GM12878 (cell line): ENCODE measurements at regions not wholly inside any gene's neighbourhood (a gene's known extent, or its start where the extent isn't known, plus 50 kb on each side); places are given as distances from the start of the nearest gene placed in this dataset.

Experiments used
- ATAC-seq: fragments of 200-7000 bp; cut with Tn5 transposase; 3 replicates; pipeline ENCODE4 v1.9.1; 2020; ENCODE audit warnings: mild to moderate bottlenecking, moderate library complexity
- BruUV-seq: library from RNA; stranded (reverse); fragments of 400-500 nt; replicated peaks from 2 replicates; lab custom pipeline; 2021; lab: Mats Ljungman, UMichigan
- CTCF ChIA-PET: fragments of 300-600 bp; sonication (Branson Sonifier 250); formaldehyde crosslinking; extraction: SDS; loops from one replicate; lab custom pipeline; 2021; ENCODE audit warnings: inconsistent platforms; lab: Yijun Ruan, JAX
- POLR2A ChIA-PET: fragments of 350-600 bp; formaldehyde crosslinking; extraction: SDS; loops from one replicate; lab custom pipeline; 2021; ENCODE audit warnings: inconsistent platforms; lab: Charles Lee
- RAD21 ChIA-PET: fragments of 300-600 bp; sonication (Branson Sonifier 250); formaldehyde crosslinking; loops from one replicate; lab custom pipeline; 2023; ENCODE audit warnings: antibody characterized with exemption; ENCODE audit not compliant: unreplicated experiment; lab: Charles Lee
- SMC1A ChIA-PET: fragments of 300-600 bp; sonication (Branson Sonifier 250); formaldehyde crosslinking; loops from one replicate; lab custom pipeline; 2023; ENCODE audit not compliant: unreplicated experiment, uncharacterized antibody; lab: Charles Lee
- DNase-seq: peaks from one replicate; pipeline ENCODE4 v3.0.0-alpha.2; 2011; ENCODE audit warnings: low read depth, low spot score
- FAIRE-seq: peaks from 3 replicates; lab custom pipeline; 2011; peaks lifted over from hg19 to GRCh38; lab: Jason Lieb, UNC
- H2AFZ ChIP-seq: 2 replicates; pipeline ENCODE4 v1.6.0; 2011; ENCODE audit warnings: low read depth, low read length, control low read depth; ENCODE audit not compliant: control insufficient read depth
- H3K27ac ChIP-seq: 2 replicates; pipeline ENCODE4 v1.5.1; 2011; ENCODE audit warnings: control low read depth; ENCODE audit not compliant: control insufficient read depth, insufficient read depth
- H3K27me3 ChIP-seq, 2 experiments: replicated peaks in 1 of 2; 2 replicates each; pipeline versions ENCODE4 v1.6.0 to v1.6.1; 2011; ENCODE audit warnings: low read length in 1 of 2; ENCODE audit not compliant: control insufficient read depth in 2 of 2, insufficient read depth in 2 of 2
- H3K36me3 ChIP-seq, 2 experiments: 2 replicates each; pipeline ENCODE4 v1.5.1; 2011; ENCODE audit warnings: low read length in 1 of 2; ENCODE audit not compliant: control insufficient read depth in 2 of 2, insufficient read depth in 2 of 2
- H3K4me1 ChIP-seq: 2 replicates; pipeline ENCODE4 v1.6.1; 2011; ENCODE audit warnings: mild to moderate bottlenecking, low read length, moderate library complexity, mixed read lengths; ENCODE audit not compliant: control insufficient read depth, insufficient read depth
- H3K4me2 ChIP-seq: 2 replicates; pipeline ENCODE4 v1.6.0; 2011; ENCODE audit warnings: control low read depth; ENCODE audit not compliant: control insufficient read depth, insufficient read depth
- H3K4me3 ChIP-seq: fragments of 200-600 bp; sonication (generic); 2 replicates; pipeline ENCODE4 v1.5.1; 2016
- H3K79me2 ChIP-seq: 2 replicates; pipeline ENCODE4 v1.6.0; 2011; ENCODE audit warnings: low read length; ENCODE audit not compliant: control insufficient read depth, insufficient read depth
- H3K9ac ChIP-seq: 2 replicates; pipeline ENCODE4 v1.8.0; 2011; ENCODE audit warnings: low read length, control low read depth, mixed read lengths; ENCODE audit not compliant: control insufficient read depth, insufficient read depth
- H3K9me3 ChIP-seq: replicated peaks from 3 replicates; pipeline ENCODE4 v1.5.1; 2011; ENCODE audit warnings: mild to moderate bottlenecking, low read length; ENCODE audit not compliant: control insufficient read depth, insufficient read depth
- H4K20me1 ChIP-seq: 2 replicates; pipeline ENCODE4 v1.6.0; 2011; ENCODE audit not compliant: control insufficient read depth, insufficient read depth
- ATF7 ChIP-seq: fragments of 450-650 bp; IDR thresholded peaks from 2 replicates; pipeline ENCODE4 v1.6.1; 2016; ENCODE audit warnings: low read depth, mild to moderate bottlenecking
- CHD1 ChIP-seq: IDR thresholded peaks from 2 replicates; pipeline ENCODE4 v1.6.1; 2012; ENCODE audit warnings: low read depth, low read length, improper control_type of control experiment
- HCFC1 ChIP-seq: fragments of 150-350 bp; IDR thresholded peaks from 2 replicates; pipeline ENCODE4 v1.6.1; 2014; ENCODE audit warnings: low read length
- LARP7 ChIP-seq: fragments of 450-650 bp; IDR thresholded peaks from 2 replicates; pipeline ENCODE4 v1.6.1; 2017; ENCODE audit warnings: mild to moderate bottlenecking
- MEF2B ChIP-seq: fragments of 450-650 bp; IDR thresholded peaks from 2 replicates; pipeline ENCODE4 v1.6.1; 2018; ENCODE audit warnings: mild to moderate bottlenecking, moderate library complexity; ENCODE audit not compliant: partially characterized antibody, poor library complexity, severe bottlenecking
- POU2F2 ChIP-seq: IDR thresholded peaks from 3 replicates; pipeline ENCODE4 v1.6.1; 2011; ENCODE audit warnings: low read depth, mild to moderate bottlenecking, low read length, borderline replicate concordance
- SIN3A ChIP-seq: IDR thresholded peaks from 2 replicates; pipeline ENCODE4 v1.6.1; 2012; ENCODE audit warnings: low read depth, low read length, improper control_type of control experiment
- SMARCA5 ChIP-seq: fragments of 450-650 bp; IDR thresholded peaks from 2 replicates; pipeline ENCODE4 v1.6.1; 2017; ENCODE audit warnings: mild to moderate bottlenecking
- SP1 ChIP-seq: IDR thresholded peaks from one replicate; pipeline ENCODE4 v1.6.1; 2011; ENCODE audit warnings: low read depth, low read length
- SREBF1 ChIP-seq: IDR thresholded peaks from 2 replicates; pipeline ENCODE4 v1.6.1; 2012; ENCODE audit warnings: mild to moderate bottlenecking, low read length
- TCF3 ChIP-seq: IDR thresholded peaks from 2 replicates; pipeline ENCODE4 v1.6.1; 2012; ENCODE audit warnings: low read depth, mild to moderate bottlenecking, low read length, borderline replicate concordance; ENCODE audit not compliant: insufficient read depth
- WGBS: methylation state at CpG from one replicate; pipeline ENCODE4 v1.1.6; 2016; ENCODE audit warnings: low lambda C conversion rate; ENCODE audit not compliant: insufficient replicate concordance, insufficient coverage; ENCODE audit errors: missing lambda C conversion rate; 5-methylcytosine and 5-hydroxymethylcytosine counted together
- in situ Hi-C: fragments of 300-500 bp; cut with MboI; formaldehyde crosslinking; loops from 9 replicates; pipeline ENCODE4 v1.14.3; 2018; ENCODE audit warnings: mixed read lengths
- intact Hi-C: fragments of 100-400 bp; cut with micrococcal nuclease; formaldehyde crosslinking; loops from one replicate; pipeline ENCODE4 v1.14.2; 2022; ENCODE audit not compliant: unreplicated experiment
- TF ChIP-seq, protein P1 (sequence below): IDR thresholded peaks from 2 replicates; pipeline ENCODE4 v1.6.1; 2012; ENCODE audit warnings: improper control_type of control experiment, low read depth, low read length; ENCODE audit not compliant: insufficient replicate concordance
- TF ChIP-seq, protein P2 (sequence below): fragments of 450-650 bp; IDR thresholded peaks from 2 replicates; pipeline ENCODE4 v1.6.1; 2016; ENCODE audit warnings: mild to moderate bottlenecking
- TF ChIP-seq, protein P3 (sequence below): fragments of 150-350 bp; IDR thresholded peaks from 2 replicates; pipeline ENCODE4 v1.6.1; 2016; ENCODE audit warnings: low read depth, low read length

DNA sequence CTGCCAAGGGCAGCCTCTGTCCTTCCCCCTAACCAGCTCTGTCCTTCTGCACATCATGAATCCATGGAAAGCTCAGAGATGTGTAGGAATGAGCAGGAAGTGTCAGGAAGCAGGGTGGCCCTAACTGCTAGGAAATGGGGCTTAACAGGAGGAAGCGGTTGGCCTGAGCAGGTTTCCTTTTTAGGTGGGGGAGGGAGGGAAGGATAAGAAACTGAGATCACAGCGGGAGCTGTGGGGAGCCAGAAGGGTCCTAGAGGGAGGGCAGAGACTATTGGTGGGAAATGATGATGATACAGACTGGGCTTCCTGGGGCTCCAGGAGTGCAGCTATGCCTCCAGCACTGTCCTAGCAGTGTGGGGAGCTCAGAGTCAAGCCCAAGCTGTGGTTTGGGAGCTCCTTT lies 182.0 kb downstream of the SH3BP4 start:
- ChIA-PET RAD21 (interaction anchor here (0.9 kb wide), 1 partner anchor 460 kb away, joined by 4 read pairs; no protein-coding TSS in a partner anchor), CTCF (interaction anchor here (0.6 to 6.7 kb wide), 3 partner anchors 367 to 1245 kb away, joined by 3 to 29 read pairs (median 5); no protein-coding TSS in a partner anchor), SMC1A (no interaction called here), POLR2A (no interaction called here)
- no peaks in the 10 kb centered on the region for H3K9me3 ChIP-seq
- no peak overlapping the region for H3K4me2 ChIP-seq
- BruUV-seq = no TSS peak
- no peak overlapping the region for H2AFZ ChIP-seq
- H4K20me1 ChIP-seq = no peaks in the 10 kb centered on the region
- no peaks in the 10 kb centered on the region for H3K27me3 ChIP-seq
- H3K4me1 ChIP-seq = no peaks in the 10 kb centered on the region
- WGBS = 21% methylated on average over 2 of the region's 2 CpGs
- FAIRE-seq (no peak), DNase-seq (no peak), ATAC-seq (no peak)
- no peak overlapping the region for H3K4me3 ChIP-seq
- intact Hi-C loops (no loop called here), in situ Hi-C loops (loop anchor here (10.0 kb wide), 1 partner anchor 611 kb away; no protein-coding TSS in a partner anchor)
- no peak overlapping the region for H3K27ac ChIP-seq
- no peak overlapping the region for H3K9ac ChIP-seq
- H3K79me2 ChIP-seq = no peaks in the 10 kb centered on the region
- H3K36me3 ChIP-seq = no peaks in the 10 kb centered on the region
- TF ChIP-seq TCF3 (no peak), HCFC1 (no peak), MEF2B (no peak), SIN3A (no peak), SMARCA5 (no peak), SP1 (no peak), LARP7 (no peak), SREBF1 (no peak), CHD1 (no peak), POU2F2 (no peak), ATF7 (no peak)
- TF ChIP-seq, protein P1, sequence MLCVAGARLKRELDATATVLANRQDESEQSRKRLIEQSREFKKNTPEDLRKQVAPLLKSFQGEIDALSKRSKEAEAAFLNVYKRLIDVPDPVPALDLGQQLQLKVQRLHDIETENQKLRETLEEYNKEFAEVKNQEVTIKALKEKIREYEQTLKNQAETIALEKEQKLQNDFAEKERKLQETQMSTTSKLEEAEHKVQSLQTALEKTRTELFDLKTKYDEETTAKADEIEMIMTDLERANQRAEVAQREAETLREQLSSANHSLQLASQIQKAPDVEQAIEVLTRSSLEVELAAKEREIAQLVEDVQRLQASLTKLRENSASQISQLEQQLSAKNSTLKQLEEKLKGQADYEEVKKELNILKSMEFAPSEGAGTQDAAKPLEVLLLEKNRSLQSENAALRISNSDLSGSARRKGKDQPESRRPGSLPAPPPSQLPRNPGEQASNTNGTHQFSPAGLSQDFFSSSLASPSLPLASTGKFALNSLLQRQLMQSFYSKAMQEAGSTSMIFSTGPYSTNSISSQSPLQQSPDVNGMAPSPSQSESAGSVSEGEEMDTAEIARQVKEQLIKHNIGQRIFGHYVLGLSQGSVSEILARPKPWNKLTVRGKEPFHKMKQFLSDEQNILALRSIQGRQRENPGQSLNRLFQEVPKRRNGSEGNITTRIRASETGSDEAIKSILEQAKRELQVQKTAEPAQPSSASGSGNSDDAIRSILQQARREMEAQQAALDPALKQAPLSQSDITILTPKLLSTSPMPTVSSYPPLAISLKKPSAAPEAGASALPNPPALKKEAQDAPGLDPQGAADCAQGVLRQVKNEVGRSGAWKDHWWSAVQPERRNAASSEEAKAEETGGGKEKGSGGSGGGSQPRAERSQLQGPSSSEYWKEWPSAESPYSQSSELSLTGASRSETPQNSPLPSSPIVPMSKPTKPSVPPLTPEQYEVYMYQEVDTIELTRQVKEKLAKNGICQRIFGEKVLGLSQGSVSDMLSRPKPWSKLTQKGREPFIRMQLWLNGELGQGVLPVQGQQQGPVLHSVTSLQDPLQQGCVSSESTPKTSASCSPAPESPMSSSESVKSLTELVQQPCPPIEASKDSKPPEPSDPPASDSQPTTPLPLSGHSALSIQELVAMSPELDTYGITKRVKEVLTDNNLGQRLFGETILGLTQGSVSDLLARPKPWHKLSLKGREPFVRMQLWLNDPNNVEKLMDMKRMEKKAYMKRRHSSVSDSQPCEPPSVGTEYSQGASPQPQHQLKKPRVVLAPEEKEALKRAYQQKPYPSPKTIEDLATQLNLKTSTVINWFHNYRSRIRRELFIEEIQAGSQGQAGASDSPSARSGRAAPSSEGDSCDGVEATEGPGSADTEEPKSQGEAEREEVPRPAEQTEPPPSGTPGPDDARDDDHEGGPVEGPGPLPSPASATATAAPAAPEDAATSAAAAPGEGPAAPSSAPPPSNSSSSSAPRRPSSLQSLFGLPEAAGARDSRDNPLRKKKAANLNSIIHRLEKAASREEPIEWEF = no peak
- TF ChIP-seq, protein P2, sequence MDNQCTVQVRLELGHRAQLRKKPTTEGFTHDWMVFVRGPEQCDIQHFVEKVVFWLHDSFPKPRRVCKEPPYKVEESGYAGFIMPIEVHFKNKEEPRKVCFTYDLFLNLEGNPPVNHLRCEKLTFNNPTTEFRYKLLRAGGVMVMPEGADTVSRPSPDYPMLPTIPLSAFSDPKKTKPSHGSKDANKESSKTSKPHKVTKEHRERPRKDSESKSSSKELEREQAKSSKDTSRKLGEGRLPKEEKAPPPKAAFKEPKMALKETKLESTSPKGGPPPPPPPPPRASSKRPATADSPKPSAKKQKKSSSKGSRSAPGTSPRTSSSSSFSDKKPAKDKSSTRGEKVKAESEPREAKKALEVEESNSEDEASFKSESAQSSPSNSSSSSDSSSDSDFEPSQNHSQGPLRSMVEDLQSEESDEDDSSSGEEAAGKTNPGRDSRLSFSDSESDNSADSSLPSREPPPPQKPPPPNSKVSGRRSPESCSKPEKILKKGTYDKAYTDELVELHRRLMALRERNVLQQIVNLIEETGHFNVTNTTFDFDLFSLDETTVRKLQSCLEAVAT = no peak
- TF ChIP-seq, protein P3, sequence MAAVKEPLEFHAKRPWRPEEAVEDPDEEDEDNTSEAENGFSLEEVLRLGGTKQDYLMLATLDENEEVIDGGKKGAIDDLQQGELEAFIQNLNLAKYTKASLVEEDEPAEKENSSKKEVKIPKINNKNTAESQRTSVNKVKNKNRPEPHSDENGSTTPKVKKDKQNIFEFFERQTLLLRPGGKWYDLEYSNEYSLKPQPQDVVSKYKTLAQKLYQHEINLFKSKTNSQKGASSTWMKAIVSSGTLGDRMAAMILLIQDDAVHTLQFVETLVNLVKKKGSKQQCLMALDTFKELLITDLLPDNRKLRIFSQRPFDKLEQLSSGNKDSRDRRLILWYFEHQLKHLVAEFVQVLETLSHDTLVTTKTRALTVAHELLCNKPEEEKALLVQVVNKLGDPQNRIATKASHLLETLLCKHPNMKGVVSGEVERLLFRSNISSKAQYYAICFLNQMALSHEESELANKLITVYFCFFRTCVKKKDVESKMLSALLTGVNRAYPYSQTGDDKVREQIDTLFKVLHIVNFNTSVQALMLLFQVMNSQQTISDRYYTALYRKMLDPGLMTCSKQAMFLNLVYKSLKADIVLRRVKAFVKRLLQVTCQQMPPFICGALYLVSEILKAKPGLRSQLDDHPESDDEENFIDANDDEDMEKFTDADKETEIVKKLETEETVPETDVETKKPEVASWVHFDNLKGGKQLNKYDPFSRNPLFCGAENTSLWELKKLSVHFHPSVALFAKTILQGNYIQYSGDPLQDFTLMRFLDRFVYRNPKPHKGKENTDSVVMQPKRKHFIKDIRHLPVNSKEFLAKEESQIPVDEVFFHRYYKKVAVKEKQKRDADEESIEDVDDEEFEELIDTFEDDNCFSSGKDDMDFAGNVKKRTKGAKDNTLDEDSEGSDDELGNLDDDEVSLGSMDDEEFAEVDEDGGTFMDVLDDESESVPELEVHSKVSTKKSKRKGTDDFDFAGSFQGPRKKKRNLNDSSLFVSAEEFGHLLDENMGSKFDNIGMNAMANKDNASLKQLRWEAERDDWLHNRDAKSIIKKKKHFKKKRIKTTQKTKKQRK = no peak
